Right lobe of liver (tissue), 4 donors: ENCODE measurements at regions not wholly inside any gene's neighbourhood (a gene's known extent, or its start where the extent isn't known, plus 50 kb on each side); places are given as distances from the start of the nearest gene placed in this dataset.

Source experiments
- POLR2A ChIP-seq: fragments of 450-650 bp; IDR thresholded peaks from one replicate; pipeline ENCODE4 v1.6.1; 2017; ENCODE audit warnings: antibody characterized with exemption, mild to moderate bottlenecking
- TF ChIP-seq, protein P1 (sequence below), 4 donors: fragments of 200-600 bp in 3 of 4; fragments of 450-650 bp in 1 of 4; IDR thresholded peaks; one replicate each; pipeline versions ENCODE4 v1.5.1 to v1.8.0; 2016 to 2022; ENCODE audit warnings: antibody characterized with exemption in 4 of 4, mild to moderate bottlenecking in 2 of 4
- donor health status: DM: no; HTN: no; CAD: no.
- donor health status: DM: no; HTN: no; CAD: no.
- donor health status: DM: no; HTN: yes; CAD: no.

DNA sequence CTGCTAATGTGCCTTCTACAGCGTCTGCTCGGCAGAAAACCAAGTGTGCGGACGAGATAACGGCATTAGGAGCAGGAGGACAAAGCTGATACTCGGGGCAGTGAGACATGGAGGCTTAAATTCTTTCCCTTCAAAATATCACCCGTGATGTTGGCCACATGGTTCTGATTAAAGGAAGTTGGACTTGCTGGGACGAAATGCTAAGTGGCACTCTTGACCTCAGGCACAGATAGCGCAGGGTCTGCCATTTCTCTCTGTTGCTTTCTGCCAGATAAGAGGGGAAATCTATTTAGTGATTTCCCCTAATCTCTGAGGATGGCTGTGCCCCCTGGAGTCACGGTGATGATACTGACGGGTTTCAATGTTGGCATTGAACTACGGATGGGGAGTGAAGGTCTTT is 509.6 kb upstream of the EEF2KMT start:
- TF ChIP-seq, protein P1, sequence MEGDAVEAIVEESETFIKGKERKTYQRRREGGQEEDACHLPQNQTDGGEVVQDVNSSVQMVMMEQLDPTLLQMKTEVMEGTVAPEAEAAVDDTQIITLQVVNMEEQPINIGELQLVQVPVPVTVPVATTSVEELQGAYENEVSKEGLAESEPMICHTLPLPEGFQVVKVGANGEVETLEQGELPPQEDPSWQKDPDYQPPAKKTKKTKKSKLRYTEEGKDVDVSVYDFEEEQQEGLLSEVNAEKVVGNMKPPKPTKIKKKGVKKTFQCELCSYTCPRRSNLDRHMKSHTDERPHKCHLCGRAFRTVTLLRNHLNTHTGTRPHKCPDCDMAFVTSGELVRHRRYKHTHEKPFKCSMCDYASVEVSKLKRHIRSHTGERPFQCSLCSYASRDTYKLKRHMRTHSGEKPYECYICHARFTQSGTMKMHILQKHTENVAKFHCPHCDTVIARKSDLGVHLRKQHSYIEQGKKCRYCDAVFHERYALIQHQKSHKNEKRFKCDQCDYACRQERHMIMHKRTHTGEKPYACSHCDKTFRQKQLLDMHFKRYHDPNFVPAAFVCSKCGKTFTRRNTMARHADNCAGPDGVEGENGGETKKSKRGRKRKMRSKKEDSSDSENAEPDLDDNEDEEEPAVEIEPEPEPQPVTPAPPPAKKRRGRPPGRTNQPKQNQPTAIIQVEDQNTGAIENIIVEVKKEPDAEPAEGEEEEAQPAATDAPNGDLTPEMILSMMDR (IDR thresholded peaks at IDR 0.05), result no peak
- no peak for TF ChIP-seq POLR2A
